ENCODE measurements at regions not wholly inside any gene's neighbourhood (a gene's known extent, or its start where the extent isn't known, plus 50 kb on each side); places are given as distances from the start of the nearest gene placed in this dataset.
"Not testable (repeated sequence)": the region's sequence is repeated elsewhere in the genome, so short reads cannot be mapped to it uniquely, and the experiment has no call there.

DNA sequence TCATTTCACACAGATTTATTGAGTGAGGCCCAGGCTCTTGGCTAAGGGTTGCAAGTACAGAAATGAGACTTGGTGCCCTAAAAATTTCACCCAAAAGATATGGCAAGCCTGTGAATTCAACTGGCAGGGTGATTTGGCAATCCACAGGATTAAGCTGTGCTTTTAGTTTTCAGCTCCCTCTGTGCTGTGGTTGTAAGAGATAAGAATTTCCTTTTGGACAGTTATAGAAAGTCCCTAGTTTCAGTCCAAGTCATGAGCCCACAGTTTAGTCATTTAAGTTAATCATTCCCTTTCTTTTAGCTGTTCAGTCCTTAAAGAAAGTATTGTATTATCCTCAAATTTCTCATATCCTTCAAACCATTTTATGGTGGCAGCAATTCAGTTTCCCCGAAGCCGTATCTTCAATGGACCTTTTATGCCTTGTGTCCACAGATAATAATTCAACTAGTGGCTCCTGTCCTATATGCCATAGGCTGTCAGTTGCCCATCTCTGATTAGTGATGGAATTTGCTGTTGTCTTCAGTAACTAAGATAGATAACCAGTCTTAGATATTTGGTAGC lies 73.4 kb upstream of the NAMPT start:
- DNase-seq (ENCODE audit: low spot score in 2 of 2) (no peak), FAIRE-seq (no peak)

DNA sequence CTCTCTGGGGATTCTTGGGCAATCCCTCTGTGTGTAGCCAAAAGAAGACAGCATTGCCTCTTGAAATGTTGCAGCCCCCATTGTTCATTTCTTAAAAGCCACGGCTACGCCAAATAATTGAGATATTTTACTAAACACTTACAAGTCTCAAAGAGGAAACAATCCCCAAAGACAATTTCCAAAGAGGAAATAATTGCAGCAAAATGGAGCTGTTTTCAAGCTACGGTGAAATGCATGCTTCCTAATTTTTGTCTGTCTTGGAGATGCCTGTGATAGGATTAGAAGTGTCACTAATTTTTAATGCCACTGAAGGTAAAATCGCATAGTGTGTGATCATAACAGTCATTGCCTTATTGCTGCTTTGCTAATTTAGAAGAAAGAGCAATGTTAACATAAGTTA lies 72.9 kb upstream of the NAMPT start:
- no peak for DNase-seq (ENCODE audit: low spot score in 2 of 2)
- FAIRE-seq, result no peak

DNA sequence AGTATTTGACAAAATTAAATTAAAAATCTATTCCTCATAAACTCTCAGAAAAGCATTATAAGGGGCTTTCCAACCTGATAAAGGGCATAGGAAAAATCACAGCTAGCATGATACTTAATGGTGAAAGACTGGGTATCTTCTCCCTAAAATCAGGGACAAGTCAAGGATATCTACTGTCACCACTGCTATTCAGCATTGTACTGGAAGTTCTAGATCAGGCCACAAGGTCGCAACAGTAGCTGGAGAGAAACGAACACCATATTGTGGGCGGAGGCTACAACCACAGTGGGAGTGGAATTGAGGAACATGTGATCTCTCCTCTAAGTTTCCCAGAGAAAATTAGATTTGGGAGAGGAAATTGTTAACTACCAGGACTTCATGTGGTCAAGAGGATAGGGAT lies 70.0 kb upstream of the NAMPT start:
- FAIRE-seq (no peak), DNase-seq (ENCODE audit: low spot score in 2 of 2) (no peak)

DNA sequence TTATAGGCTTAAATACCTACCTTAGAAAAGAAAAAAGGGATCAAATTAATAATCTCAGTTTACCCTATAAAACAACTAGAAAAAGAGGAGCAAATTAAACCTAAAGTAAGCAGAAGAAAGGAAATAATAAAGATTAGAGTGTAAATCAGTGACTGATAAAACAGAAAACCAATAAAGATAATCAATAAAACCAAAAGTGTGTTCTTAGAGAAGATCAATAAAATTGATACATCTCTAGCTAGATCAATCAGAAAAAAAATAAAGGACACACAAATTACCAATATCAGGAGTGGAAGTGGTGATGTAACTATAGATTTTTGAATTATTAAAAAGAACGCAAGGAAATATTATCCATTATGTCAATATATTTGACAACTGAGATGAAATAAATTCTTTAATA lies 69.2 kb upstream of the NAMPT start:
- FAIRE-seq (no peak), DNase-seq (ENCODE audit: low spot score in 2 of 2) (no peak)

GRCh38 chr7:106348231-106348630 lies 63.4 kb upstream of the NAMPT start:
- FAIRE-seq, result no peak

GRCh38 chr7:106347229-106347833 lies 62.5 kb upstream of the NAMPT start:
- FAIRE-seq (no peak), DNase-seq (ENCODE audit: low spot score in 2 of 2) (no peak)

More at GRCh38 chr7:106348231-106348630, 63.4 kb upstream of the NAMPT start:
- no peak for DNase-seq (ENCODE audit: low spot score in 2 of 2)

DNA sequence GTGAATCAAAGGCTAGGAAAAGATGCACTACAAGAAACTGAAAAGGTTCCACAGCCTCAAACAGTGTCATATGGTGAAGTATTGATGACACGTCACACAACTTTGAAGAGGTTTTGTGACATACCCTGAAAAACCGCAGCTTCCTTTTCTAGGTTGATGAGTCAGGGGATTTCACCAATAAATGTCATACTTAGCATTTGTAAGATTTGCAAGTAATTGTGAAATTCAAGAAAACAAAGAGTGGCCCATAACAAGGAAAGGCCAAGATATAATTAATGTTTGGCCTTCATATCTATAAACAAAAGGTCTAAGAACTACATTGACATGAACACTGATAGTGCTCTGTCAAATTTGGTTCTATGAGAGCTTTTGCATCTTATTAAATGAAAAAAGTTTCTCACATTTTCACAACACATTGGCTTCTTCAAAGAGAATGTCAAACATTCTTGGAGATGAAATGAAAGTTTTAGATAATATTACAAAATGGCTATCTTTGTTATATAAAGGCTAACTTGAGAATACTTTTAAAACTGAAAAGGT lies 62.0 kb upstream of the NAMPT start:
- FAIRE-seq (no peak), DNase-seq (ENCODE audit: low spot score in 2 of 2) (no peak)

GRCh38 chr7:106346167-106346677 lies 61.4 kb upstream of the NAMPT start:
- FAIRE-seq (no peak), DNase-seq (ENCODE audit: low spot score in 2 of 2) (no peak)

GRCh38 chr7:106345421-106346166 lies 60.8 kb upstream of the NAMPT start:
- DNase-seq (ENCODE audit: low spot score in 2 of 2), result no peak

DNA sequence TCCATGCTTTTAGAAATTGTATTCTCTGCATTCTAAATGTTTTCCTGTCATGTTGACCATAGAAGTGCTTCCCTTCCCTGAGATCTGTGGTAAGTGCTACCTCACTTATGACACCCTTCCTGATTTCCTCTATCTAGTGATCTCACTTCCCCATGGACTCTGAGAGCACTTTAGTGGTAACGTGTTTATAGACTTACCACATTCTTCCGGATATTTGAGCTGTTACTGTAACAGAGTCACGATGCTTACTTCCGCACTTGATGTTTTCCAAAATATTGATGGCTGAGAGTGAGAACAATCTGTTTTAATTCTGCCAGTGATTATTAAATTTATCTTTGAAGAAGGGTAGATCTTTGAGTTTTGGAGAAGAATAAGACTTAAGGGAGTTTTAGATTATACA lies 60.1 kb upstream of the NAMPT start:
- DNase-seq (ENCODE audit: low spot score in 2 of 2) (no peak), FAIRE-seq (no peak)

More at GRCh38 chr7:106345421-106346166, 60.8 kb upstream of the NAMPT start:
- no peak for FAIRE-seq

GRCh38 chr7:106344211-106344610 lies 59.4 kb upstream of the NAMPT start:
- FAIRE-seq, result no peak
- no peak for DNase-seq (ENCODE audit: low spot score in 2 of 2)

- not testable (repeated sequence) for FAIRE-seq
Observed at GRCh38 chr7:106342049-106342448, 57.3 kb upstream of the NAMPT start.

DNA sequence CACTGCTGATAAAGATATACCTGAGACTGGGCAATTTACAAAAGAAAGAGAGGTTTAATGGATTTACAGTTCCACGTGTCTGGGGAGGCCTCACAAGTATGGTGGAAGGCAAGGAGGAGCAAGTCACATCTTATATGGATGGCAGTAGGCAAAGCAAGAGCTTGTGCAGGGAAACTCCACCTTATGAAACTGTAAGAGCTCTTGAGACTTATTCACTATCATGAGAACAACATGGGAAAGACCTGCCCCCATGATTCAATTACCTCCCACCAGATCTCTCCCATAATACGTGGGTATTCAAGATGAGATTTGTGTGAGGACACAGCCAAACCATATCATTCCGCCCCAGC lies 55.4 kb upstream of the NAMPT start:
- not testable (repeated sequence) for DNase-seq (ENCODE audit: low spot score in 2 of 2); FAIRE-seq

More at GRCh38 chr7:106342049-106342448, 57.3 kb upstream of the NAMPT start:
- DNase-seq (ENCODE audit: low spot score in 2 of 2), result not testable (repeated sequence)

DNA sequence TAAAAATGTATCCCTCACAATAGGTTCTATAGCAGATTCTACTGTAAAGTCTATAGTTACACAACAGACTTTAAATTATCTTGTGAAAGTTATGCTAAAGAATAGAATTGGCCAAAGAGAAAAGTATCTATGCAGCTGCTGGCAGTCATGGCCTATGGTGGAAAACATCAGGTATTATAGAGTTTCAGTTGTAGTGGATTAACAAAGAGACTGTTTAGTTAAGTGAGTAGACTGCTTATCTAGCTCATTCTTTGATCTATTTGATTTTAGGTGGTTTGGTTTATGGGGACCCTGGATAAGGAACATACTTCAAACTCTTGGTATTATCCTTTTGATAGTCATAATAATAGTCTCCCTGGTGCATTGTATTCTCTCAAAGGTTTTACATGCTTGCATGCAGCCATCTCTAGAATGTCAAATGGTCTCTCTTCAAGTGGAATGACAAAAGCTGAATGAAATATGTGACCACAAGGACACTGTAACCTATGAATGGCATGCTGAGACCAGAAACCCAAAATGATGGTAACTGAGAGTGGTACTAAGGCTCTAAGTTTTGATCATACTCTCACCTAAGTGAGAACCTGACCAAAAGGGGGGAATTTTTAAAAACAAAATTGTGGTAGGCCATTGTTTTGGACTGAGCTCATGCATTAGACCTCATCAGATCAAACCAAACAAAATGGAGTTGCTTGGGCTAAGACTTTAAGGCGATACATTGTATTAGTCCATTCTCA lies 54.9 kb upstream of the NAMPT start:
- FAIRE-seq (no peak), DNase-seq (ENCODE audit: low spot score in 2 of 2) (no peak)

- DNase-seq (ENCODE audit: low spot score in 2 of 2) (no peak), FAIRE-seq (no peak)
Observed at GRCh38 chr7:106337754-106338153, 53.0 kb upstream of the NAMPT start.

DNA sequence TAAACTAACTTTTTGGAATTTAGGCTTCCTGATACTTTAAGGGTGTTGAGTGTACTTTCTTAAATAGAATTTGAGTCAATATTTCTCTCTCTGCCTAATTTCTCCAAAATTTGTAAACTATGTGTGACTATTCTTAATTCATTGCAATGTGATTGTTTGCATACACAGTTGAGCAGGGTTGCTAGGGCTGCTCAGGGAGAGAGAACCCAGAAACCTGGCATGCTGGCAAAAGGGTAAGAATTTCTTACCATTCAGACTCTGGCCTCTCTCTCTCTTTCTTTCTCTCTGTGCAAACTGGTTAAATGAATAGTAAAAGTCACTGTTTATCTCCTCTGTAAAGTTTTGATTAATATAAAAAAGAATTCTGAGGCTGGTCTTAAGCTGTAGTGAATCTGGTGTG lies 51.0 kb upstream of the NAMPT start:
- FAIRE-seq (no peak), DNase-seq (ENCODE audit: low spot score in 2 of 2) (no peak)
